H1 (cell line): ENCODE measurements at regions not wholly inside any gene's neighbourhood (a gene's known extent, or its start where the extent isn't known, plus 50 kb on each side); places are given as distances from the start of the nearest gene placed in this dataset.

Source experiments
- ATF2 ChIP-seq: IDR thresholded peaks from 2 replicates; pipeline ENCODE4 v1.6.1; 2012; ENCODE audit warnings: low read length, inconsistent platforms
- CTCF ChIP-seq, 3 experiments: IDR thresholded peaks; 1 replicate in 2 of 3; 2 replicates in 1 of 3; pipeline versions ENCODE4 v1.5.1 to v1.6.1; 2011; ENCODE audit warnings: low read length in 3 of 3, mild to moderate bottlenecking in 3 of 3, inconsistent platforms in 2 of 3, low read depth in 1 of 3, moderate library complexity in 1 of 3; ENCODE audit not compliant: insufficient read depth in 1 of 3; ENCODE audit errors: control extremely low read depth in 1 of 3
- EZH2 ChIP-seq: fragments of 200-600 bp; sonication (generic); IDR thresholded peaks from 2 replicates; pipeline ENCODE4 v1.7.1; 2012; ENCODE audit warnings: low read depth, mild to moderate bottlenecking, moderate library complexity, low read length, inconsistent platforms; ENCODE audit not compliant: severe bottlenecking
- FOSL1 ChIP-seq: IDR thresholded peaks from 2 replicates; pipeline ENCODE4 v1.6.1; 2011; ENCODE audit warnings: mild to moderate bottlenecking, low read depth, low read length, moderate library complexity; ENCODE audit not compliant: insufficient read depth
- NANOG ChIP-seq: IDR thresholded peaks from 2 replicates; pipeline ENCODE4 v1.6.1; 2011; ENCODE audit warnings: low read length, low read depth, mild to moderate bottlenecking, inconsistent platforms; ENCODE audit not compliant: insufficient read depth, poor library complexity, severe bottlenecking
- NRF1 ChIP-seq: IDR thresholded peaks from 2 replicates; pipeline ENCODE4 v1.6.1; 2011; ENCODE audit warnings: mild to moderate bottlenecking, low read depth, low read length, improper control_type of control experiment
- POLR2A ChIP-seq, 2 experiments: IDR thresholded peaks; 1 replicate in 1 of 2; 2 replicates in 1 of 2; pipeline ENCODE4 v1.6.1; 2011; ENCODE audit warnings: low read depth in 2 of 2, low read length in 2 of 2, mild to moderate bottlenecking in 2 of 2; ENCODE audit errors: control extremely low read depth in 1 of 2
- RFX5 ChIP-seq: IDR thresholded peaks from 2 replicates; pipeline ENCODE4 v1.6.1; 2011; ENCODE audit warnings: low read depth, low read length, improper control_type of control experiment, borderline replicate concordance
- SIN3A ChIP-seq, 2 experiments: IDR thresholded peaks in 1 of 2; conservative IDR thresholded peaks in 1 of 2; 2 replicates each; pipeline ENCODE4 v1.6.1; 2011 to 2012; ENCODE audit warnings: low read length in 2 of 2, improper control_type of control experiment in 1 of 2, low read depth in 1 of 2, mild to moderate bottlenecking in 1 of 2
- SIRT6 ChIP-seq: IDR thresholded peaks from one replicate; pipeline ENCODE4 v1.7.1; 2012; ENCODE audit warnings: low read length, inconsistent platforms
- SP1 ChIP-seq: IDR thresholded peaks from 2 replicates; pipeline ENCODE4 v1.6.1; 2011; ENCODE audit warnings: low read depth, low read length
- TAF1 ChIP-seq: IDR thresholded peaks from 2 replicates; pipeline ENCODE4 v1.6.1; 2011; ENCODE audit warnings: mild to moderate bottlenecking, low read depth, low read length
- TCF12 ChIP-seq: IDR thresholded peaks from 2 replicates; pipeline ENCODE4 v1.6.1; 2011; ENCODE audit warnings: low read depth, mild to moderate bottlenecking, low read length

- TF ChIP-seq CTCF (IDR thresholded peaks at IDR 0.05; ENCODE audit: control extremely low read depth in 1 of 3, insufficient read depth in 1 of 3, low read depth in 1 of 3, low read length in 3 of 3) (no peak), ATF2 (no peak), NRF1 (no peak), TCF12 (no peak), TAF1 (no peak), SIN3A (conservative IDR thresholded peaks at IDR 0.05 in 1 of 2, IDR thresholded peaks at IDR 0.05 in 1 of 2; ENCODE audit: low read depth in 1 of 2, low read length in 2 of 2) (no peak), NANOG (no peak), EZH2 (no peak), FOSL1 (no peak), SIRT6 (no peak), SP1 (no peak), RFX5 (no peak), POLR2A (IDR thresholded peaks at IDR 0.05; ENCODE audit: control extremely low read depth in 1 of 2, low read depth in 2 of 2, low read length in 2 of 2) (no peak)
These were observed 180.1 kb downstream of the POSTN start for GRCh38 chr13:37418490-37418889.
